Fibroblast of lung (primary cell): ENCODE measurements at regions not wholly inside any gene's neighbourhood (a gene's known extent, or its start where the extent isn't known, plus 50 kb on each side); places are given as distances from the start of the nearest gene placed in this dataset.

ENCODE experiments used
- EZH2 ChIP-seq: IDR thresholded peaks from 2 replicates; pipeline ENCODE4 v1.5.1; 2012; ENCODE audit warnings: low read length, control low read depth, mild to moderate bottlenecking; ENCODE audit errors: missing control alignments
- TF ChIP-seq, protein P1 (sequence below), 2 donors: IDR thresholded peaks in 1 of 2; conservative IDR thresholded peaks in 1 of 2; 1 replicate in 1 of 2; 2 replicates in 1 of 2; pipeline ENCODE4 v1.5.1; 2011 to 2012; ENCODE audit warnings: low read length in 2 of 2, control low read depth in 1 of 2, inconsistent platforms in 1 of 2, low read depth in 1 of 2, mild to moderate bottlenecking in 1 of 2

DNA sequence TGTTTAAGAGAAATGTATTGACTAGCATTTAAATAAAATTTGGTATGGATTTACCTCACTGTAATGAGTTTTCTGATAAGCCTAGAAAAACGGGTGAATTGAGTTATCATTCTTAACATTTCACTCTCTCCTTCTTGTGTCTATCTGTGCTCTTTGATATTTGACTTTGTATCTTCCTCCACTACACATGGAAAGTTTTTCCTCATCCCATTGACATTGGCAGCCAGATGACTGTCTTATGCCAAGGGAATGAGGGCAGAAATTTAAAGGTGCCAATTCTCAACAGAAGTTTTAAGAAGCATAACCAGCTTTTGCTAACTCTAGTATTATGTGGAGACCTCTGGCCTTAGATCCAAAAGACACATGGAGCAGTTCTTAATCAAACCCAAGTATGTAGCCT, 376.6 kb downstream of the DSEL start:
- TF ChIP-seq, protein P1, sequence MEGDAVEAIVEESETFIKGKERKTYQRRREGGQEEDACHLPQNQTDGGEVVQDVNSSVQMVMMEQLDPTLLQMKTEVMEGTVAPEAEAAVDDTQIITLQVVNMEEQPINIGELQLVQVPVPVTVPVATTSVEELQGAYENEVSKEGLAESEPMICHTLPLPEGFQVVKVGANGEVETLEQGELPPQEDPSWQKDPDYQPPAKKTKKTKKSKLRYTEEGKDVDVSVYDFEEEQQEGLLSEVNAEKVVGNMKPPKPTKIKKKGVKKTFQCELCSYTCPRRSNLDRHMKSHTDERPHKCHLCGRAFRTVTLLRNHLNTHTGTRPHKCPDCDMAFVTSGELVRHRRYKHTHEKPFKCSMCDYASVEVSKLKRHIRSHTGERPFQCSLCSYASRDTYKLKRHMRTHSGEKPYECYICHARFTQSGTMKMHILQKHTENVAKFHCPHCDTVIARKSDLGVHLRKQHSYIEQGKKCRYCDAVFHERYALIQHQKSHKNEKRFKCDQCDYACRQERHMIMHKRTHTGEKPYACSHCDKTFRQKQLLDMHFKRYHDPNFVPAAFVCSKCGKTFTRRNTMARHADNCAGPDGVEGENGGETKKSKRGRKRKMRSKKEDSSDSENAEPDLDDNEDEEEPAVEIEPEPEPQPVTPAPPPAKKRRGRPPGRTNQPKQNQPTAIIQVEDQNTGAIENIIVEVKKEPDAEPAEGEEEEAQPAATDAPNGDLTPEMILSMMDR (conservative IDR thresholded peaks at IDR 0.05 in 1 of 2, IDR thresholded peaks at IDR 0.05 in 1 of 2; ENCODE audit: low read depth in 1 of 2, low read length in 2 of 2), result no peak
- no peak for TF ChIP-seq EZH2
